Urothelium cell line (cell line): ENCODE measurements at regions not wholly inside any gene's neighbourhood (a gene's known extent, or its start where the extent isn't known, plus 50 kb on each side); places are given as distances from the start of the nearest gene placed in this dataset.
"Not testable (repeated sequence)": the region's sequence is repeated elsewhere in the genome, so short reads cannot be mapped to it uniquely, and the experiment has no call there.

Experiments used
- DNase-seq: peaks from one replicate; pipeline ENCODE4 v3.0.0; 2011; ENCODE audit warnings: low spot score, mixed read lengths
- FAIRE-seq: peaks from 2 replicates; lab custom pipeline; 2011; peaks lifted over from hg19 to GRCh38; lab: Jason Lieb, UNC

- DNase-seq (no peak), FAIRE-seq (no peak)
Observed at GRCh38 chr15:93770788-93771187, 460.6 kb upstream of the MCTP2 start.

DNA sequence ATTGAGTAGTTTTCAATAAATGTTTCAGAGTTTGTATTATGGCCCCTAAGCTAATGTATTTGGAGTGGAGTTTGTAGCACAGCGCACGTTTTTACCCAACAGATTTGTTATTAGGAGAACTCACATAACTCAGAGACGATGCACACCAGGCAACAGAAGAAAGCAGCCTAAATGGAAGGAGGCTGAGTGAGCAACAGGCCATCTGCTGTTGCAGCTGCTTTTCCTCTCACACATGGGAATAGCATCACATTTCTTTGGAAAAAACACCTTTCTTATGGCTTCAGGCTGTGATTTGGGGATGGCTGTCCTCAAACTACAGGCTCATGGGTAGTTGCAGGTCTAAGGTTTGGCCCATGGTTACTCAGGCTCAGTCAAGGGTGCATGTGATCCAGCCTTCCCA lies 469.3 kb upstream of the MCTP2 start:
- DNase-seq (no peak), FAIRE-seq (no peak)

- DNase-seq (peak; percentile 36), FAIRE-seq (no peak)
Observed at GRCh38 chr15:93759629-93760028, 471.7 kb upstream of the MCTP2 start.

GRCh38 chr15:93758824-93759223 lies 472.5 kb upstream of the MCTP2 start:
- DNase-seq (no peak), FAIRE-seq (no peak)

DNA sequence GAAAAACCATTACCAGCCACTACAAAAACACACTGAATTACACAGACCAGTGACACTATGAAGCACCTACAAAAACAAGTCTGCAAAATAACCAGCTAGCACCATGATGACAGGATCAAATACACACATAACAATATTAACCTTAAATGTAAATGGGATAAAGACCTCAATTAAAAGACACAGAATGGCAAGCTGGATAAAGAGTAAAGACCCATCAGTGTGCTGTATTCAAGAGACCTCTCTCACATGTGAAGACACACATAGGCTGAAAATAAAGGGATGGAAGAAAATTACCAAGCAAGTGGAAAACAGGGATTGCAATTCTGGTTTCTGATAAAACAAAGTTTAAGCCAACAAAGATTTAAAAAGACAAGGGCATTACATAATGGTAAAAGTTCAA lies 482.7 kb upstream of the MCTP2 start:
- FAIRE-seq, result no peak
- DNase-seq, result no peak

GRCh38 chr15:93734976-93735375 lies 496.4 kb upstream of the MCTP2 start:
- not testable (repeated sequence) for FAIRE-seq, DNase-seq

DNA sequence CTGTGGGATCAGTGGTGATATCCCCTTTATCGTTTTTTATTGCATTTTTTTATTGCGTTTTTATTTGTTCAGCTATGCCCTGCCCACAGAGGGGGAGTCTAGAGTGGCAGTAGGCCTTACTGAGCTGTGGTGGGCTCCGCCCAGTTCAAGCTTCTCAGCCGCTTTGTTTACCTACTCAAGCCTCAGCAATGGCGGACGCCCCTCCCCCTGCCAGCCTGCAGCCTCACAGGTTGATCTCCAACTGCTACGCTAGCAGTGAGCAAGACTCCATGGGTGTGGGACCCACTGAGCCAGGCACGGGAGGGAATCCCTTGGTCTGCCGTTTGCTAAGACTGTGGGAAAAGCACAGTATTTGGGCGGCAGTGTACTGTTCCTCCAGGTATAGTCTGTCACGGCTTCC lies 500.6 kb upstream of the MCTP2 start:
- FAIRE-seq, result no peak
- DNase-seq, result no peak

- FAIRE-seq (no peak), DNase-seq (no peak)
Observed at GRCh38 chr15:93722165-93722564, 509.2 kb upstream of the MCTP2 start.

DNA sequence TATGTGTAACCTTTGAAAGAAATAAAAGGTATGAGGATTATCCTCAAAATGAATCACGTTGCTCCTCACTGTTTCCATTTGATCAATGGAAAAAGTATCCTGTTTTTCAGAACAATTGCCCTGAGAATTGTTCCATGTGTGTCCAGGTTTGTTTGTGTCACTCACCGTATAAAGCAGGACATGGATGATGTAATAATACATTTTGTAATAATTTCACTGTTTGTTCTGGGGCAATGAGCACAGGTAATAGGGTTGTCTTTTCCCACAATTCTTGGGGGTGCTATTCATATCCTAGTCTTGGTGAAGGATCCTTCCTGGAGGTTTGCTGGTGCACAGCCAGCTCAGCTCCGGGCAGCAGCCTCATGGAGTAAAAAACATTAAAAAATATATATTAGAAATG lies 510.8 kb upstream of the MCTP2 start:
- FAIRE-seq (no peak), DNase-seq (no peak)

- peak; percentile 30 for FAIRE-seq
- DNase-seq, result no peak
Observed at GRCh38 chr15:93719921-93720351, 511.4 kb upstream of the MCTP2 start.

DNA sequence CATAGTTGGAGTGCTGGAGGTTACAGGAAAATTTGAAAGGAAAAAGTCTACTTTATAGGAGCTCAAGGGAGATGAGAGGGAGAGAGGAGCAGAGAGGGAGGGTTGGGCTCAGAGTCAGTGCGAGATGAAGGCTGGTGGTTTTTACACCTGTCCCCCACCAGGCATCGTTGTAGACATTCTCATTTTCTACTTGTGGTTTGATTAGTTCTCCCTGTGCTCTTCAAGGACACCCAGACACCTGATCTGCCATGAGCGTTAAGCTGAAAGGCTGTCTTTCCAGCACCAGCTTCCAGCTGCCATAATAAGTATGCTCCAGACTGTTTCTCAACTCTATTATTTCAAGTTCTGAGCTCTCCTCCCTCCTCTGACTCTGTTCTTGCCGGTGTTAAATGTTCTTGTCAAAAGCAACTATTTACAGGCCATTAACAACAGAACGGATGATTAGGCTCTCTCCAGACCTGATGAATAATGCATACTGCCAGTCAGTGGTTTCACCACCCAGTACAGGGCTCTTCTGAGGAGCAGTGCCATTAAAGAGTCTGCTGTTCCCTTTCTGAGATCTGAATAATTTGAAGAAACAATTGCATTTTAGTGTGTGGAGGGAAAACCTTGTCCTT lies 514.6 kb upstream of the MCTP2 start:
- FAIRE-seq, result no peak

GRCh38 chr15:93709708-93710107 lies 521.7 kb upstream of the MCTP2 start:
- no peak for FAIRE-seq

More for the DNA sequence above, 514.6 kb upstream of the MCTP2 start:
- DNase-seq, result no peak

GRCh38 chr15:93708724-93709445 lies 522.5 kb upstream of the MCTP2 start:
- DNase-seq (no peak), FAIRE-seq (no peak)

More at GRCh38 chr15:93709708-93710107, 521.7 kb upstream of the MCTP2 start:
- DNase-seq, result no peak

DNA sequence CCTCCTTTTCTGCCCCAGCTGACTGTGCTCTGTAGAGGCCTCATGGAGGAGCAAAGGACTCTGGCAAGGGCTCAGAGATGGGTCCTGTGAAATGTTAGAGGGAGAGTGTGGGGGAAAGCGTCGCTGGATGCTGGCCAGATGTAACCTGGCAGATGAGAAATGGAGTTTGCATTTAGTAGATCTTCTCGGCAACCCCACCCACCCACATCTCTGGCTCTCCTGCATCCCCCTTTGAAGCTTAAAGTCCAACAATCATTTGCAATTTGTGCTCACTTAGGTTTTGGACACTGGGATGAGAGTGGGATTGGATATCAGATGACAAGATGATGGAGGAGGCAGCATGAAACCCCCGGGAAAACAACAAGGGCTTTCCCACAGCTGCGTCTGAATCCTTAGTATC lies 523.6 kb upstream of the MCTP2 start:
- DNase-seq (no peak), FAIRE-seq (no peak)

DNA sequence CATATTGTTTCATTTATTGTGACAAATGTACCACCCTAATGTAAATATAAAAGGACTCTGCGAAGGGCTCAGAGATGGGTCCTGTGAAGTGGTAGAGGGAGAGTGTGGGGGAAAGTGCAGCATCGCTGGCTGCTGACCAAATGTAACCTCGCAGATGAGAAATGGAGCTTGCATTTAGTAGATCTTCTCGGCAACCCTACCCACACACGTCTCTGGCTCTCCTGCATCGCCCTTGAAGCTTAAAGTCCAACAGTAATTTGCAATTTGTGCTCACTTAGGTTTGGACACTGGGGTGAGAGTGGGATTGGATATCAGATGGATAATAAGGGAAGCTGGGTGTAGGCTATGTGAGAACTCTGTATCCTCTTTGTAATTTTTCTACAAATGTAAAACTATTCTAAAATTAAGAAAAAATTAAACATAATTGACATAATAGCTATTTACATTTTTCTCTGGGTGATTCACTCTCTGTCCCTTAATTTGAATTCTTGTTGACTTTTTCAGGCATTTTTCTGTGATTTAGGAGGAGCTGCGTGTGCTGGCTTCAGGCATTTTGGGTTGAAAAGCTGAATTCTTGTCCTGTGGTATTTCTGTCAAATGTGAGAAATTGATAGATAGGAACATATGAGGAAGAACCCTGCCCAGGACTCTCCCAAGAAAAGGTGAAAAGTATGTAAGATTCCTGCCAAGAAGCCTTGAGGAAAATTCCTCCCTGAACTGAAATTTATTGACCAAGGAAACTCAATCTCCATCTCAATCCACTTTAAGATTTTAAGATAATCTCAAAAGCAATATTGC lies 524.7 kb upstream of the MCTP2 start:
- DNase-seq (no peak), FAIRE-seq (no peak)

- FAIRE-seq, result no peak
- no peak for DNase-seq
Observed at GRCh38 chr15:93705753-93706455, 525.5 kb upstream of the MCTP2 start.

- DNase-seq (peak; percentile 73), FAIRE-seq (no peak)
Observed at GRCh38 chr15:93703092-93703739, 528.1 kb upstream of the MCTP2 start.

DNA sequence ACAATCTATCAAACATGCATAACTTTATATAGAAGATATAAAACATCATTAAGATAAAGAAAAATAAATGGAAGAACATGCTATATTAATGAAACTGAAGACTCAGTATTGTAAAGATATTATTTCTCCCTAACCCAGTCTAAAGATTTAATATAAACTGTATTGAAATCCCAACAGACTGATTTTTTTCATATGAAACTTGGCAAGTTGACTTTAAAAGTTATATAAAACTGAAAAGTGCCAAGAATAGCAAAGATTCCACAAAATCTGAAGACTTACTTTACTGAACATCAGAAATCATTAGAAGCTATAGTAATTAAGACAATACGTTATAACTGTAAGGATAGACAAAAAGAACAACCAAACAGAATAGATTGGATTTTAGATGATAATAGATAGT lies 531.3 kb upstream of the MCTP2 start:
- FAIRE-seq (no peak), DNase-seq (no peak)

DNA sequence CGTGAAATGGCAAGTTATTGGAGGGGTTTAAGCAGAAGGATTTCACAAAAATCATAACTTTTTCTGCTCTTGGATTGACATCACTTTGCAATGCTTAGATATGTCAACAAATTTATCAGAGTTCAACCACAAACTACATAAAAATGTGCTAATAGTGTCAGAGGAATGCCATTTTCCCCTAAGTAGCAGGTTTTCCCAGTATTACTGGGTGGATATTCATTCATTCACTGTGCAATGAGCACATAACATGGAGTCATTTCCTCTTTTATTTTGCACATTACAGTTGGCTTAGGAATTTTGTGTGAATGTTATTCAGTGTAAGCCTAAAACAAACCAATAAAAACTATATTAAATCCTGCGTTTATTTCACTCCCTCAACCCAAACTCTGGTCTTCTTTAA lies 537.3 kb upstream of the MCTP2 start:
- FAIRE-seq (no peak), DNase-seq (no peak)

GRCh38 chr15:93683651-93684050 lies 547.7 kb upstream of the MCTP2 start:
- DNase-seq (no peak), FAIRE-seq (no peak)
